DMS79 (cell line): ENCODE measurements at regions not wholly inside any gene's neighbourhood (a gene's known extent, or its start where the extent isn't known, plus 50 kb on each side); places are given as distances from the start of the nearest gene placed in this dataset.
"Not testable (repeated sequence)": the region's sequence is repeated elsewhere in the genome, so short reads cannot be mapped to it uniquely, and the experiment has no call there.

ENCODE experiments used
- DNase-seq: peaks from one replicate; lab custom pipeline; 2025; lab: John Stamatoyannopoulos, UW

- DNase-seq: no peak
Measured at GRCh38 chr3:72277710-72278109, 492.8 kb upstream of the PROK2 start.

- DNase-seq: no peak
Measured at GRCh38 chr3:72276806-72277205, 491.9 kb upstream of the PROK2 start.

GRCh38 chr3:72275331-72275751 lies 490.4 kb upstream of the PROK2 start:
- DNase-seq: no peak

GRCh38 chr3:72274493-72275330 lies 489.8 kb upstream of the PROK2 start:
- DNase-seq: no peak

DNA sequence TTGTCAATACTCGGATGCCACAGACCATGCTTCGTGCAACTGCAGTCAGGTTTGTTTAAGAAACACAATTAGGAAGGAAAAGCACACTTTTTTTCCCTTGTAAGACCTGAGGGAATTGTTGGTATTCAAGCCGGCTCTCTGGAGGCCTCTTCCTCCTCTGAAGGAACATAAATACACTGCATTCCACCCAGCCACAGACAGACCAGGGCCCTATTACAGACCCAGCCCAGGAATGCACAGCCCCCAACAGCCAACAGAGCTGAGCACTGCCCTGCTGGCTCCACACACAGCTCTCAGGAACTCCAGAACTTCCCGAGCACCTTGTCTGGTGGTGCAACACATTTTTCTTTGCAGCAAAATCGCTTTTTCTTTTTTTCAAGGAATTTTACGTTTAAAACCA lies 488.7 kb upstream of the PROK2 start:
- DNase-seq: no peak

GRCh38 chr3:72272356-72272755 lies 487.4 kb upstream of the PROK2 start:
- DNase-seq: no peak

- no peak for DNase-seq
Measured at GRCh38 chr3:72271923-72272322, 487.0 kb upstream of the PROK2 start.

DNA sequence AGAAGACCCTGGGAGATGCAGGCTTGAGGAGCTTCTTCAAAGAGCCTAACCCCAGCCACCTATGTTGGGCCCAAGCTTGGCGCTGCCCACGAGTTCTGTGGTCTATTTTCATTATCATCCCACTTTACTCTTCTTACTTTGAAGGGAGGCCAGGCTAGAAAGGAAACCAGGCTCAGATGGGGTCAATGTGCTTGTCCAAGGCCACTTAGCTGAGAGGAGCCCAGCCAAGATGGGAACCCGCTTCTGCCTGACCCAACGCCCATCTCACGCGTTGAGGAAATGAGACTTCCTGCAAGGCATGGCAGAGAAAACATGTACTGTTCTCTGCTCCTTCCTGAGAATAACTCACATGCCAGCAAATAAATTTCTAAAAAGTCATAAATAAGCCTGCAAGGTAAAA lies 486.3 kb upstream of the PROK2 start:
- no peak for DNase-seq

GRCh38 chr3:72270730-72271129 lies 485.8 kb upstream of the PROK2 start:
- no peak for DNase-seq

GRCh38 chr3:72270072-72270681 lies 485.2 kb upstream of the PROK2 start:
- DNase-seq: no peak

- DNase-seq: no peak
Measured at GRCh38 chr3:72269475-72269874, 484.5 kb upstream of the PROK2 start.

DNA sequence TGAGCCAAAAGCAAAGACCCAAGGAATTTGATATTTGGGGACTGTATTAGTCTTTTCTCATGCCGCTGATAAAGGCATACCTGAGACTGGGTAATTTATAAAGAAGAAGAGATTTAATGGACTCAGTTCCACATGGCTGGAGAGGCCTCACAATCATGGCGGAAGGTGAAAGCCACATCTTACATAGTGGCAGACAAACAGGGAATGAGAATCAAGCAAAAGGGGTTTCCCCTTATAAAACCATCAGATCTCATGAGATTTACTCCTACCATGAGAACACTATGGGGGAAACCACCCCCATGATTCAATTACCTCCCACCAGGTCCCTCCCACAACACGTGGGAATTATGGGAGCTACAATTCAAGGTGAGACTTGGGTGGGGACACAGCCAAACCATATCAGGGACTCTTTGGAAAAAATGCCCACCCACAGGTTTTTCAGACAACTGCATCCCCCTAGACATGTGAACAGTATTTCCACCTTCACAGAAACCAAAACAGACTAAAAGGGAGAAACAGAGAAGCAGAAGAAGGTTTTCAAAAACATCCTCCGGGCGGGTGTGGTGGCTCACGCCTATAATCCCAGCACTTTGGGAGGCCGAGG lies 482.1 kb upstream of the PROK2 start:
- not testable (repeated sequence) for DNase-seq

- no peak for DNase-seq
Measured at GRCh38 chr3:72266016-72266370, 481.0 kb upstream of the PROK2 start.

DNA sequence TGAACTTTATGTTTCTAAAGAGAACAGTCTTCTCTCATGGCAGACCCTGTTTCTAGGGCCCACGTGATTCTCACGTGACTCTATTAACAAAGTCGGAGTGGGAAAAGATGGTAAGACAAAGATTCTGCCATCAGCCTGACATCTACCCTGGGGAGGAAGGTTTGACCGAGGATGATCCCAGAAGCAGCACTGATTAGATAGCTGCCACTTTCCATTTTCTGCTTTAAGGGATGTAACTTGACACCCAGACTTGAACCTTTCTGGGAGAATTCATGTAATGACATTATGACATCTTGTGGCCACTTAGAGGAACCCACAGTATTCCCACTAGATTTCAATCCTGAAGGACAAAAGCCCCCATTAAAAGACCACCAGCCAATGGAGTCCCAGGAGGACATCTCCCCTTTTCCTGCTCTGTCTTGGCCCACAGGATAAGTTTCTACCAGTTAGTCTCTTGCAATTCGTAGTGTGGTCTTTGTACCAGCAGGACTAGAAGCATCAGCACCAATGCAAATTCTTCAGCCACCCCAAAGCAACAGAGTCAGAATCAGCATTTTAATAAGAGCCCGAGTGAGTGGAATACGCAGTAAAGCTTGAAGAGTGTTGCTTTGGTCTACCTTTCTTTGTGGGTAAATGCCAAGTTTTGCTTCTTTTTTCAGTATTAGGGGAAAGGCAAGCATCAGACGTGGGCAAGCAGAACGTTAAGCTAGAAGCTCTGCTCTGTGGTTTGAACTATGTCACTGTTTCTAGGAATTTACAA lies 480.5 kb upstream of the PROK2 start:
- no peak for DNase-seq

GRCh38 chr3:72263223-72263990 lies 478.5 kb upstream of the PROK2 start:
- DNase-seq: no peak

- no peak for DNase-seq
Measured at GRCh38 chr3:72262736-72263135, 477.8 kb upstream of the PROK2 start.

GRCh38 chr3:72261566-72262564 lies 476.9 kb upstream of the PROK2 start:
- DNase-seq: no peak

GRCh38 chr3:72260588-72260910 lies 475.6 kb upstream of the PROK2 start:
- DNase-seq: peak; percentile 38

DNA sequence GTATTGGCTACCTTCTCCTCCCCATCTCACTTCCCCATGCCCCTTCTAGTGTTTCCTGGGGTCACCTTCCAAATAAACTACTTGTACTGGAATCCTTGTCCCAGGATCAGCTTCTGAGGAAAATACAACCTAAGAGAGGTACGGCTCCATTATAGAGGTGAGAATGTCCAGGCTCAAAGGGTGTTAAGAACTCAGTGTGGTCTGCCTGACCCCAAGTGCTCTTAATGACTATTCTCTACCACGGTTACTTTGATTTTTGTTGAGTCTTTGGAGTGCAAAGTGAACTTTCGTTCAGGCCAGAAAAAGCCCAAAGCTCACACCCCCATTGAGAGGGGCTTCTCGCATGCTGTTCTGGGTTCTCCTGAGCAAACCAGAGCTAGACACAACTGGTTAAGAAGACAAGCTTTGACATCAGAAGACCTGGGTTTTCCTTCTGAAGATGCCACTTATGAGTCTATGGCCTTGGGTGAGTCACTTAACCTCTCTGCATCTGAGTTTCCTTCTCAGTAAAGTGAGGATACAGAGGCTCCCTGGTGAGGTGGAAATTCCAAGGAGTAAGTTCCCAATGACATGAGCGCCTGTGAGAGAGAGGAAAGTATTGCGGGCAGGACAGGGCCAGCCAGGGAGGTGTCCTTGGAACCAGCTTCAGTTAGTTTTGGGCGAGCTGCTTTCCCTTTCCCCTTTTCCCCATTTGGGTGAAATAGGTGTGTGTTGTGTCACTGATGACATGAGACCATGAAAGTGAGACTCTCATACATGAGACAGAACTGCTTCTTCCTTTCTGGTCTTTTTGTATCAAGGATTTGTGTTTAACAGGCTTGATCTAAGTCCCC lies 475.0 kb upstream of the PROK2 start:
- no peak for DNase-seq
